ENCODE measurements at regions not wholly inside any gene's neighbourhood (a gene's known extent, or its start where the extent isn't known, plus 50 kb on each side); places are given as distances from the start of the nearest gene placed in this dataset.

GRCh38 chr5:96300976-96301375 is 132.1 kb downstream of the PCSK1 start:
- ATAC-seq (no peak), DNase-seq (no peak)
- H3K9me3 ChIP-seq (ENCODE audit: control insufficient read depth, insufficient read depth, low read length): peaks cover 8% of the 10 kb centered on the region
- H3K27ac ChIP-seq (ENCODE audit: low read length): no peak overlapping the region
- H3K36me3 Mint-ChIP-seq: no peaks in the 10 kb centered on the region
- H3K27ac Mint-ChIP-seq: no peak overlapping the region
- no peak overlapping the region for H3K4me3 ChIP-seq (ENCODE audit: low read length)
- no peaks in the 10 kb centered on the region for H3K36me3 ChIP-seq (ENCODE audit: control insufficient read depth, insufficient read depth, low read length)
- intact Hi-C loops (cut with micrococcal nuclease): no loop called here
- H3K9me3 Mint-ChIP-seq: no peaks in the 10 kb centered on the region
- H3K4me3 Mint-ChIP-seq: no peak overlapping the region
- H3K27me3 ChIP-seq (ENCODE audit: control insufficient read depth, insufficient read depth, low read length): no peaks in the 10 kb centered on the region
- H3K4me1 ChIP-seq (ENCODE audit: control insufficient read depth, insufficient read depth, low read length): no peaks in the 10 kb centered on the region
- H3K4me1 Mint-ChIP-seq: no peaks in the 10 kb centered on the region
- TF ChIP-seq CTCF (IDR thresholded peaks at IDR 0.05): no peak
- no peaks in the 10 kb centered on the region for H3K27me3 Mint-ChIP-seq (ENCODE audit: low read depth in 2 of 2)

GRCh38 chr5:96297867-96298266 is 135.2 kb downstream of the PCSK1 start:
- H3K27ac Mint-ChIP-seq: no peak overlapping the region
- no peaks in the 10 kb centered on the region for H3K9me3 Mint-ChIP-seq
- no peaks in the 10 kb centered on the region for H3K36me3 Mint-ChIP-seq
- no peak for ATAC-seq
- H3K27ac ChIP-seq (ENCODE audit: low read length): no peak overlapping the region
- no peaks in the 10 kb centered on the region for H3K4me1 Mint-ChIP-seq
- no peak overlapping the region for H3K4me3 ChIP-seq (ENCODE audit: low read length)
- H3K9me3 ChIP-seq (ENCODE audit: control insufficient read depth, insufficient read depth, low read length): peaks cover 8% of the 10 kb centered on the region
- peaks cover 0 to under 1% of the 10 kb centered on the region in 2 donors for H3K27me3 Mint-ChIP-seq (ENCODE audit: low read depth in 2 of 2)
- no peak for DNase-seq
- intact Hi-C loops (cut with micrococcal nuclease): no loop called here
- no peak for TF ChIP-seq CTCF (IDR thresholded peaks at IDR 0.05)
- H3K36me3 ChIP-seq (ENCODE audit: control insufficient read depth, insufficient read depth, low read length): no peaks in the 10 kb centered on the region
- no peaks in the 10 kb centered on the region for H3K4me1 ChIP-seq (ENCODE audit: control insufficient read depth, insufficient read depth, low read length)
- 31% methylated on average over 2 of the region's 3 CpGs for WGBS (ENCODE audit: insufficient coverage)
- no peaks in the 10 kb centered on the region for H3K27me3 ChIP-seq (ENCODE audit: control insufficient read depth, insufficient read depth, low read length)
- H3K4me3 Mint-ChIP-seq: no peak overlapping the region

- TF ChIP-seq CTCF (IDR thresholded peaks at IDR 0.05): no peak
- Histone ChIP-seq H3K4me1 (ENCODE audit: control insufficient read depth, insufficient read depth, low read length) (no peaks in the 10 kb centered on the region), H3K36me3 (ENCODE audit: control insufficient read depth, insufficient read depth, low read length) (no peaks in the 10 kb centered on the region), H3K27me3 (ENCODE audit: control insufficient read depth, insufficient read depth, low read length) (no peaks in the 10 kb centered on the region), H3K4me3 (ENCODE audit: low read length) (no peak overlapping the region), H3K9me3 (ENCODE audit: control insufficient read depth, insufficient read depth, low read length) (peaks cover 8% of the 10 kb centered on the region), H3K27ac (ENCODE audit: low read length) (no peak overlapping the region)
- intact Hi-C loops (cut with micrococcal nuclease): no loop called here
- DNase-seq (no peak), ATAC-seq (no peak)
- no peaks in the 10 kb centered on the region for H3K9me3 Mint-ChIP-seq
- H3K27ac Mint-ChIP-seq: no peak overlapping the region
- no CpG with 5 or more reads among the region's 1 CpG for WGBS (ENCODE audit: insufficient coverage)
- H3K4me1 Mint-ChIP-seq: no peaks in the 10 kb centered on the region
- peaks cover 3 to 6% of the 10 kb centered on the region in 2 donors for H3K27me3 Mint-ChIP-seq (ENCODE audit: low read depth in 2 of 2)
- no peak overlapping the region for H3K4me3 Mint-ChIP-seq
- H3K36me3 Mint-ChIP-seq: no peaks in the 10 kb centered on the region
Observed at GRCh38 chr5:96297290-96297689, 135.8 kb downstream of the PCSK1 start.

GRCh38 chr5:96294884-96295202 is 138.2 kb downstream of the PCSK1 start:
- no peaks in the 10 kb centered on the region for H3K4me1 ChIP-seq (ENCODE audit: control insufficient read depth, insufficient read depth, low read length)
- DNase-seq (no peak), ATAC-seq (no peak)
- Mint-ChIP-seq H3K4me3 (no peak overlapping the region), H3K27me3 (ENCODE audit: low read depth in 2 of 2) (peaks cover 3 to 8% of the 10 kb centered on the region in 2 donors), H3K4me1 (no peaks in the 10 kb centered on the region), H3K9me3 (no peaks in the 10 kb centered on the region), H3K27ac (no peak overlapping the region), H3K36me3 (no peaks in the 10 kb centered on the region)
- H3K27ac ChIP-seq (ENCODE audit: low read length): no peak overlapping the region
- no peaks in the 10 kb centered on the region for H3K36me3 ChIP-seq (ENCODE audit: control insufficient read depth, insufficient read depth, low read length)
- H3K9me3 ChIP-seq (ENCODE audit: control insufficient read depth, insufficient read depth, low read length): no peaks in the 10 kb centered on the region
- no peak for TF ChIP-seq CTCF (IDR thresholded peaks at IDR 0.05)
- H3K27me3 ChIP-seq (ENCODE audit: control insufficient read depth, insufficient read depth, low read length): no peaks in the 10 kb centered on the region
- no peak overlapping the region for H3K4me3 ChIP-seq (ENCODE audit: low read length)
- intact Hi-C loops (cut with micrococcal nuclease): no loop called here

Measured in natural killer cell (primary cell).